ENCODE measurements at regions not wholly inside any gene's neighbourhood (a gene's known extent, or its start where the extent isn't known, plus 50 kb on each side); places are given as distances from the start of the nearest gene placed in this dataset.

DNA sequence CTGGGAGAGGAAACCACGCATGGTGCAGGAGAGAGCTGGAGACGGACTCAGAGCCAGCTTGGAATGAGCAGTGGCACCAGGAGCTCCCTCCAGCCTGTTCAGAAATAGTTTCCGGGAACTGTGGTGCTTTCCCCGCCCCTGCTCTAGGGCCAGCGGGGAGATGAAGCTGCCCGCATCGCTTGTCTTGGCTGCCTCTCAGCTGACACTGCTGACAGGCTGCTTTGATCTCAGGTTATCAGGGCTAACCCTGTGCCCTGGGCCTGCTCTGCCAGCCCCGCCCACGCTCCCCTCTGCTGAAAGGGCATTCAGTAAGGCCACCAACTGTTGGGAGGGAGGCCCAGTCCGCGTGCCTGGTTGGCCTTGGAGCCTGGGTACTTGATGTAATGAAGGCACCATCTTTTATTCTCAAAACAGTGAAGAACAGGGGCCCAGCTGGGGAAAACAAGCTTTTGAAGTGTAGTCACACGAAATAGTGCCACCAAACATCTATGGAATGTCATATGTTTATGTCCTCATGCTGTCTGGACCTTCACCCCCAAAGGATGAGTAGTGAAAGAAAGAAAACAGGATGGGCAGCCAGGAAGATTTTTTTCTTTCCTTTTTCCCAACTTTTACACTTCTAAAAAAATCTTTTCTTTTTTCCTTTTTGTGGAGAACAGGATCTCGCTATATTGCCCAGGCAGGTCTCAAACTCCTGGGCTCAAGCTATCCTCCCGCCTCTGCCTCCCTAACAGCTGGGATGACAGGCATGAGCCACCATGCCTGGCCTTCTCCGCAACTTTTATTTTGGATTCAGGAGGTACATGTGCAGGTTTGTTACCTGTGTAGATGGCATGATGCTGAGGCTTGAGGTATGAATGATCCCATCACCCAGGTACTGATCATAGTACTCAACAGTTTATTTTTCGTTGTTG lies 115.9 kb upstream of the TBX3 start:
- no peaks in the 10 kb centered on the region for H3K36me3 Mint-ChIP-seq (ENCODE audit: insufficient read depth)
- peak; percentile 10 for DNase-seq (ENCODE audit: low spot score, unreplicated experiment)
- no peak for TF ChIP-seq CTCF (IDR thresholded peaks at IDR 0.05; ENCODE audit: unreplicated experiment)
- peaks cover 10% of the 10 kb centered on the region for H3K27me3 Mint-ChIP-seq
- H3K4me3 Mint-ChIP-seq (ENCODE audit: low read depth), result no peak overlapping the region
- H3K4me1 Mint-ChIP-seq (ENCODE audit: low read depth), result peaks cover 3% of the 10 kb centered on the region
- H3K27ac Mint-ChIP-seq, result no peak overlapping the region
- H3K9me3 Mint-ChIP-seq (ENCODE audit: low read depth), result no peaks in the 10 kb centered on the region

- no peak for TF ChIP-seq CTCF (IDR thresholded peaks at IDR 0.05; ENCODE audit: unreplicated experiment)
- H3K9me3 Mint-ChIP-seq (ENCODE audit: low read depth), result no peaks in the 10 kb centered on the region
These were observed 110.1 kb upstream of the TBX3 start for GRCh38 chr12:114794049-114794558.

DNA sequence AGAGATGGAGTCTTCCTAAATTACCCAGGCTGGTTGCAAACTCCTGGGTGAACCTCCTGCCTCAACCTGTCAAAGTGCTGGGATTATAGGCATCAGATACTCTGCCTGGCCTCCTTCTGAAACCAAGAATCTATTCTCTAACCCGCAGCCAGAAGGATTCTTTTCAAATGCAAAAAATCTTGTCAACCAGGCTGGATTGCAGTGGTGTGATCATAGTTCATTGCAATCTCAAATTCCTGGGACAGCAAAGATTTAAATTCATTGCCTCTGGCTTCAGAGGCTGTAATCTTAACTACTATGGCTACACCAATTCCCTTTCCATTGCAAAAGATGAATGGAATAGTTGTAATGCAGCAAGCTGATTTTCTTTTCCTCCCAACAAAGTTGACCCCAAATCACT lies 106.3 kb upstream of the TBX3 start:
- no peak for TF ChIP-seq CTCF (IDR thresholded peaks at IDR 0.05; ENCODE audit: unreplicated experiment)
- H3K4me3 Mint-ChIP-seq (ENCODE audit: low read depth), result no peak overlapping the region
- no peaks in the 10 kb centered on the region for H3K4me1 Mint-ChIP-seq (ENCODE audit: low read depth)
- no peak overlapping the region for H3K27ac Mint-ChIP-seq
- H3K9me3 Mint-ChIP-seq (ENCODE audit: low read depth), result no peaks in the 10 kb centered on the region
- DNase-seq (ENCODE audit: low spot score, unreplicated experiment), result no peak
- H3K27me3 Mint-ChIP-seq, result peaks cover 3% of the 10 kb centered on the region
- H3K36me3 Mint-ChIP-seq (ENCODE audit: insufficient read depth), result no peaks in the 10 kb centered on the region

More at GRCh38 chr12:114794049-114794558, 110.1 kb upstream of the TBX3 start:
- Mint-ChIP-seq H3K4me3 (ENCODE audit: low read depth) (no peak overlapping the region), H3K27me3 (peaks cover 9% of the 10 kb centered on the region), H3K27ac (no peak overlapping the region), H3K4me1 (ENCODE audit: low read depth) (peaks cover 2% of the 10 kb centered on the region), H3K36me3 (ENCODE audit: insufficient read depth) (no peaks in the 10 kb centered on the region)
- no peak for DNase-seq (ENCODE audit: low spot score, unreplicated experiment)

DNA sequence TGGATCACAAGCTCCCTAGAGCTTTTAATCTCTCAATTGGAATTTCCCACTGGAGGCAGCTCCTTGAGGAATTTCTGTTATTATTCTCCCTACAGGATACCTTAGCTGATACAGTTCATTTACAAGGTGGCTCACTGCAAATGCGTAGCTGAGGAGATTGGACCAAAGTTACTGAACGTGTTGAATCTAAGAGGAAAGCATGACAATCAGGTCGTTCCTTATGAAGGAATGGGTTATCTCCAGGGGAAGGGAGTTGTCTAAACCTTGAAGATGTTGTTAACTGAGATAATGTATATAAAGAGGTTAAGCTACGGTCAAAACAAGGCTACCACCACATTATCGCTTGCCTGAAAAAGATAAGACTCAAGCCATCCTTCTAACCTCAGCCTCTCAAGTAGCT lies 105.8 kb upstream of the TBX3 start:
- Mint-ChIP-seq H3K4me3 (ENCODE audit: low read depth) (no peak overlapping the region), H3K4me1 (ENCODE audit: low read depth) (no peaks in the 10 kb centered on the region), H3K9me3 (ENCODE audit: low read depth) (no peaks in the 10 kb centered on the region), H3K27ac (no peak overlapping the region), H3K36me3 (ENCODE audit: insufficient read depth) (no peaks in the 10 kb centered on the region), H3K27me3 (peaks cover 3% of the 10 kb centered on the region)
- DNase-seq (ENCODE audit: low spot score, unreplicated experiment), result no peak
- no peak for TF ChIP-seq CTCF (IDR thresholded peaks at IDR 0.05; ENCODE audit: unreplicated experiment)

DNA sequence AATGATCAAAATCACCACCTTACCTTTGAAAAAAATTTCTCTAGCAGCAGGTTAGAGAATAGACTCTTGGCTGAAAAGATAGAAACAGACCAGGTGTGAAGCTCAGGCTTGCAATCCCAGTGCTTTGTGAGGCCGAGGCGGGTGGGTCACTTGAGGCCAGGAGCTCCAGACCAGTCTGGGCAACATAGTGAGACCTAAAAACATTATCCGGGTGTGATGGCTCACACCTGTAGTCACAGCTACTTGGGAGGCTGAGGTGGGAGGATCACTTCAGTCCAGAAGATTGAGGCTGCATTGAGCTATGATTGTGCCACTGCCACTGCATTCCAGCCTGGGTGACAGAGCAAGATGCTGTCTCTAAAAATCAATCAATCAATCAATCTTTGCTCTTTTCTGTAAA lies 105.3 kb upstream of the TBX3 start:
- Mint-ChIP-seq H3K36me3 (ENCODE audit: insufficient read depth) (no peaks in the 10 kb centered on the region), H3K9me3 (ENCODE audit: low read depth) (no peaks in the 10 kb centered on the region), H3K27ac (no peak overlapping the region), H3K27me3 (peaks cover 3% of the 10 kb centered on the region), H3K4me3 (ENCODE audit: low read depth) (no peak overlapping the region), H3K4me1 (ENCODE audit: low read depth) (no peaks in the 10 kb centered on the region)
- no peak for TF ChIP-seq CTCF (IDR thresholded peaks at IDR 0.05; ENCODE audit: unreplicated experiment)
- no peak for DNase-seq (ENCODE audit: low spot score, unreplicated experiment)
